ENCODE measurements at regions not wholly inside any gene's neighbourhood (a gene's known extent, or its start where the extent isn't known, plus 50 kb on each side); places are given as distances from the start of the nearest gene placed in this dataset.

GRCh38 chr10:9781666-9782065 lies 1236.0 kb upstream of the CELF2 start:
- no peak for TF ChIP-seq CTCF (IDR thresholded peaks at IDR 0.05)
- TF ChIP-seq POLR2AphosphoS5 (IDR thresholded peaks at IDR 0.05): no peak
- TF ChIP-seq POLR2A (IDR thresholded peaks at IDR 0.05): no peak
